OCI-LY3 (cell line): ENCODE measurements at regions not wholly inside any gene's neighbourhood (a gene's known extent, or its start where the extent isn't known, plus 50 kb on each side); places are given as distances from the start of the nearest gene placed in this dataset.

ENCODE experiments used
- H2AFZ ChIP-seq: fragments of 200-600, 300-600 bp; shearing (Covaris generic); 2 replicates; pipeline ENCODE4 v1.6.0; 2014; ENCODE audit warnings: antibody characterized with exemption, low read depth, low read length
- H3K27ac ChIP-seq: fragments of 200-600, 300-600 bp; sonication (generic); 2 replicates; pipeline ENCODE4 v1.5.1; 2014; ENCODE audit warnings: mild to moderate bottlenecking, low read length, moderate library complexity, mixed read lengths
- H3K27me3 ChIP-seq: fragments of 200-600, 300-600 bp; sonication (generic); 2 replicates; pipeline ENCODE4 v1.6.1; 2014; ENCODE audit warnings: low read depth, low read length, mixed read lengths
- H3K36me3 ChIP-seq: fragments of 200-600, 300-600 bp; sonication (generic); replicated peaks from 2 replicates; pipeline ENCODE3; 2014; ENCODE audit warnings: low read depth, low read length, mixed read lengths
- H3K4me1 ChIP-seq: fragments of 300-600, 200-600 bp; sonication (generic); 2 replicates; pipeline ENCODE4 v1.6.1; 2014; ENCODE audit warnings: low read length, mixed read lengths
- H3K4me2 ChIP-seq: fragments of 200-600, 300-600 bp; sonication (generic); 2 replicates; pipeline ENCODE4 v1.6.1; 2014; ENCODE audit warnings: low read length, mixed read lengths
- H3K4me3 ChIP-seq: fragments of 300-600, 200-600 bp; sonication (generic); 2 replicates; pipeline ENCODE4 v1.5.1; 2014; ENCODE audit warnings: antibody characterized with exemption, mild to moderate bottlenecking, low read length, moderate library complexity
- H3K79me2 ChIP-seq: fragments of 300-600, 200-600 bp; shearing (Covaris generic); 2 replicates; pipeline ENCODE4 v1.6.1; 2014; ENCODE audit warnings: mild to moderate bottlenecking, low read length, mixed read lengths
- H3K9ac ChIP-seq: fragments of 300-600, 200-600 bp; shearing (Covaris generic); 2 replicates; pipeline ENCODE4 v1.6.0; 2014; ENCODE audit warnings: mild to moderate bottlenecking, low read length, moderate library complexity
- H3K9me3 ChIP-seq: fragments of 200-600, 300-600 bp; shearing (Covaris generic); 2 replicates; pipeline ENCODE4 v1.6.1; 2014; ENCODE audit warnings: low read length, mixed read lengths; ENCODE audit not compliant: insufficient read depth
- H4K20me1 ChIP-seq: fragments of 200-600, 300-600 bp; sonication (generic); 2 replicates; pipeline ENCODE4 v1.6.1; 2016; ENCODE audit warnings: low read length, mixed read lengths; ENCODE audit not compliant: insufficient read depth
- EZH2phosphoT487 ChIP-seq: fragments of 200-600 bp; shearing (Covaris generic); IDR thresholded peaks from 2 replicates; pipeline ENCODE4 v1.6.1; 2018; ENCODE audit warnings: antibody characterized with exemption, mixed run types, low read depth
- TF ChIP-seq, protein P1 (sequence below): fragments of 200-600, 300-600 bp; sonication (generic); IDR thresholded peaks from 2 replicates; pipeline ENCODE4 v1.5.1; 2014; ENCODE audit warnings: antibody characterized with exemption, low read length, low read depth

GRCh38 chr4:116829187-116829586, 256.2 kb downstream of the TRAM1L1 start:
- Histone ChIP-seq H3K4me1 (no peaks in the 10 kb centered on the region), H3K4me3 (no peak overlapping the region), H2AFZ (no peak overlapping the region), H3K4me2 (no peak overlapping the region), H4K20me1 (no peaks in the 10 kb centered on the region), H3K27me3 (no peaks in the 10 kb centered on the region), H3K9me3 (no peaks in the 10 kb centered on the region), H3K36me3 (no peaks in the 10 kb centered on the region), H3K79me2 (no peaks in the 10 kb centered on the region), H3K9ac (no peak overlapping the region), H3K27ac (no peak overlapping the region)
- TF ChIP-seq EZH2phosphoT487: no peak
- TF ChIP-seq, protein P1, sequence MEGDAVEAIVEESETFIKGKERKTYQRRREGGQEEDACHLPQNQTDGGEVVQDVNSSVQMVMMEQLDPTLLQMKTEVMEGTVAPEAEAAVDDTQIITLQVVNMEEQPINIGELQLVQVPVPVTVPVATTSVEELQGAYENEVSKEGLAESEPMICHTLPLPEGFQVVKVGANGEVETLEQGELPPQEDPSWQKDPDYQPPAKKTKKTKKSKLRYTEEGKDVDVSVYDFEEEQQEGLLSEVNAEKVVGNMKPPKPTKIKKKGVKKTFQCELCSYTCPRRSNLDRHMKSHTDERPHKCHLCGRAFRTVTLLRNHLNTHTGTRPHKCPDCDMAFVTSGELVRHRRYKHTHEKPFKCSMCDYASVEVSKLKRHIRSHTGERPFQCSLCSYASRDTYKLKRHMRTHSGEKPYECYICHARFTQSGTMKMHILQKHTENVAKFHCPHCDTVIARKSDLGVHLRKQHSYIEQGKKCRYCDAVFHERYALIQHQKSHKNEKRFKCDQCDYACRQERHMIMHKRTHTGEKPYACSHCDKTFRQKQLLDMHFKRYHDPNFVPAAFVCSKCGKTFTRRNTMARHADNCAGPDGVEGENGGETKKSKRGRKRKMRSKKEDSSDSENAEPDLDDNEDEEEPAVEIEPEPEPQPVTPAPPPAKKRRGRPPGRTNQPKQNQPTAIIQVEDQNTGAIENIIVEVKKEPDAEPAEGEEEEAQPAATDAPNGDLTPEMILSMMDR: no peak

- no peak overlapping the region for H2AFZ ChIP-seq
- no peaks in the 10 kb centered on the region for H4K20me1 ChIP-seq
- no peak overlapping the region for H3K27ac ChIP-seq
- TF ChIP-seq, protein P1: no peak
- no peak for TF ChIP-seq EZH2phosphoT487
- no peaks in the 10 kb centered on the region for H3K4me1 ChIP-seq
- H3K9ac ChIP-seq: no peak overlapping the region
- H3K4me2 ChIP-seq: no peak overlapping the region
- no peak overlapping the region for H3K4me3 ChIP-seq
- no peaks in the 10 kb centered on the region for H3K27me3 ChIP-seq
- no peaks in the 10 kb centered on the region for H3K36me3 ChIP-seq
- H3K79me2 ChIP-seq: no peaks in the 10 kb centered on the region
- H3K9me3 ChIP-seq: no peaks in the 10 kb centered on the region
These were observed 261.2 kb downstream of the TRAM1L1 start for GRCh38 chr4:116824172-116824571.

GRCh38 chr4:116811730-116812129, 273.6 kb downstream of the TRAM1L1 start:
- Histone ChIP-seq H3K9me3 (no peaks in the 10 kb centered on the region), H3K4me2 (no peak overlapping the region), H3K36me3 (no peaks in the 10 kb centered on the region), H3K27me3 (no peaks in the 10 kb centered on the region), H3K27ac (no peak overlapping the region), H2AFZ (no peak overlapping the region), H3K9ac (no peak overlapping the region), H3K4me1 (no peaks in the 10 kb centered on the region), H3K4me3 (no peak overlapping the region), H3K79me2 (no peaks in the 10 kb centered on the region), H4K20me1 (no peaks in the 10 kb centered on the region)
- TF ChIP-seq, protein P1: no peak
- TF ChIP-seq EZH2phosphoT487: no peak

- Histone ChIP-seq H3K4me3 (no peak overlapping the region), H3K79me2 (no peaks in the 10 kb centered on the region), H3K4me1 (peaks cover 13% of the 10 kb centered on the region), H3K4me2 (no peak overlapping the region), H4K20me1 (no peaks in the 10 kb centered on the region), H3K9ac (no peak overlapping the region), H3K36me3 (no peaks in the 10 kb centered on the region), H2AFZ (no peak overlapping the region), H3K27me3 (no peaks in the 10 kb centered on the region), H3K27ac (no peak overlapping the region), H3K9me3 (no peaks in the 10 kb centered on the region)
- no peak for TF ChIP-seq EZH2phosphoT487
- TF ChIP-seq, protein P1: no peak
These were observed 289.4 kb downstream of the TRAM1L1 start for GRCh38 chr4:116796022-116796421.
